NCI-H526 treated with DMSO at 0.1 percent for 48 hours (cell line): ENCODE measurements at regions not wholly inside any gene's neighbourhood (a gene's known extent, or its start where the extent isn't known, plus 50 kb on each side); places are given as distances from the start of the nearest gene placed in this dataset.
"Not testable (repeated sequence)": the region's sequence is repeated elsewhere in the genome, so short reads cannot be mapped to it uniquely, and the experiment has no call there.

Experiments
- DNase-seq: peaks from one replicate; lab custom pipeline; 2025; lab: John Stamatoyannopoulos, UW

GRCh38 chr1:38787041-38787440 is 72.5 kb downstream of the RRAGC start:
- no peak for DNase-seq

GRCh38 chr1:38786040-38786436 is 73.5 kb downstream of the RRAGC start:
- DNase-seq, result no peak

GRCh38 chr1:38785285-38786039 is 74.1 kb downstream of the RRAGC start:
- no peak for DNase-seq

- no peak for DNase-seq
These were observed 74.9 kb downstream of the RRAGC start for GRCh38 chr1:38784452-38785284.

GRCh38 chr1:38783640-38784229 is 75.8 kb downstream of the RRAGC start:
- no peak for DNase-seq

GRCh38 chr1:38781872-38782617 is 77.5 kb downstream of the RRAGC start:
- no peak for DNase-seq

- no peak for DNase-seq
These were observed 79.4 kb downstream of the RRAGC start for GRCh38 chr1:38780133-38780532.

GRCh38 chr1:38779491-38779890 is 80.1 kb downstream of the RRAGC start:
- DNase-seq, result no peak

- DNase-seq, result no peak
These were observed 81.1 kb downstream of the RRAGC start for GRCh38 chr1:38778521-38778920.

GRCh38 chr1:38778051-38778450 is 81.5 kb downstream of the RRAGC start:
- DNase-seq, result no peak

- no peak for DNase-seq
These were observed 82.1 kb downstream of the RRAGC start for GRCh38 chr1:38777464-38777957.

GRCh38 chr1:38776466-38777065 is 83.0 kb downstream of the RRAGC start:
- no peak for DNase-seq

GRCh38 chr1:38775175-38775845 is 84.3 kb downstream of the RRAGC start:
- DNase-seq, result no peak

GRCh38 chr1:38773483-38773882 is 86.1 kb downstream of the RRAGC start:
- no peak for DNase-seq

- no peak for DNase-seq
These were observed 86.6 kb downstream of the RRAGC start for GRCh38 chr1:38772953-38773352.

GRCh38 chr1:38772026-38772425 is 87.5 kb downstream of the RRAGC start:
- no peak for DNase-seq

GRCh38 chr1:38770516-38771173 is 88.9 kb downstream of the RRAGC start:
- DNase-seq, result not testable (repeated sequence)

- no peak for DNase-seq
These were observed 93.4 kb downstream of the RRAGC start for GRCh38 chr1:38766125-38766524.

GRCh38 chr1:38763121-38763520 is 96.5 kb downstream of the RRAGC start:
- no peak for DNase-seq

- DNase-seq, result no peak
These were observed 99.0 kb downstream of the RRAGC start for GRCh38 chr1:38760562-38760961.

- no peak for DNase-seq
These were observed 100.8 kb downstream of the RRAGC start for GRCh38 chr1:38758820-38759219.
